Left lobe of liver (tissue), 2 donors: ENCODE measurements at regions not wholly inside any gene's neighbourhood (a gene's known extent, or its start where the extent isn't known, plus 50 kb on each side); places are given as distances from the start of the nearest gene placed in this dataset.

Source experiments
- ATAC-seq: fragments of 200-7000 bp; cut with Tn5 transposase; one replicate; pipeline ENCODE4 v1.9.1; 2020; ENCODE audit warnings: mild to moderate bottlenecking, moderate library complexity
- DNase-seq: peaks from one replicate; pipeline ENCODE4 v3.0.0-alpha.2; 2020; ENCODE audit warnings: low spot score
- donor health status: DM: no; HTN: no; CAD: no; lungs with moderate emphysema.
- donor health status: DM: no; HTN: yes; CAD: no.

DNA sequence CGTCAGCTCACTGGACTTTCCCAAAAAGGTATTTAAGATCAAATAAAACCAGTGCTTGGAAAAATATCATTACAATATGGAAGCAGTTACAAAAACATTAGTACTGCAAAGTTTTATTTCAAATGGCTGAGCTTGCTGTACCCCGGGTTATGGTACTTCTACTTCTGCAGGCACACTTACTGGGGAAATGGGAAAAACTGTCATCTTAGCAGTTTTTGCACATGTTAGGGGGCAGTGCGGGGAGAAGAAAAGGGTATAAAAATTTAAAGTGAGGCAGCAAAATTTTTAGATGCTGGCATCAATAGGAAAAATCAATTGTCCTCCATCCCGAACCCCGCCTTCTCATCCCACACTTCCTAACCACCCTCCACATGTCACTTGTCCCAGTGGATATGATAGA is 133.4 kb downstream of the ATG4C start:
- ATAC-seq (no peak), DNase-seq (no peak)

GRCh38 chr1:62917805-62918204 is 133.9 kb downstream of the ATG4C start:
- DNase-seq: no peak
- no peak for ATAC-seq

GRCh38 chr1:62918700-62919099 is 134.8 kb downstream of the ATG4C start:
- no peak for DNase-seq
- no peak for ATAC-seq

GRCh38 chr1:62922006-62922405 is 138.1 kb downstream of the ATG4C start:
- DNase-seq: no peak

DNA sequence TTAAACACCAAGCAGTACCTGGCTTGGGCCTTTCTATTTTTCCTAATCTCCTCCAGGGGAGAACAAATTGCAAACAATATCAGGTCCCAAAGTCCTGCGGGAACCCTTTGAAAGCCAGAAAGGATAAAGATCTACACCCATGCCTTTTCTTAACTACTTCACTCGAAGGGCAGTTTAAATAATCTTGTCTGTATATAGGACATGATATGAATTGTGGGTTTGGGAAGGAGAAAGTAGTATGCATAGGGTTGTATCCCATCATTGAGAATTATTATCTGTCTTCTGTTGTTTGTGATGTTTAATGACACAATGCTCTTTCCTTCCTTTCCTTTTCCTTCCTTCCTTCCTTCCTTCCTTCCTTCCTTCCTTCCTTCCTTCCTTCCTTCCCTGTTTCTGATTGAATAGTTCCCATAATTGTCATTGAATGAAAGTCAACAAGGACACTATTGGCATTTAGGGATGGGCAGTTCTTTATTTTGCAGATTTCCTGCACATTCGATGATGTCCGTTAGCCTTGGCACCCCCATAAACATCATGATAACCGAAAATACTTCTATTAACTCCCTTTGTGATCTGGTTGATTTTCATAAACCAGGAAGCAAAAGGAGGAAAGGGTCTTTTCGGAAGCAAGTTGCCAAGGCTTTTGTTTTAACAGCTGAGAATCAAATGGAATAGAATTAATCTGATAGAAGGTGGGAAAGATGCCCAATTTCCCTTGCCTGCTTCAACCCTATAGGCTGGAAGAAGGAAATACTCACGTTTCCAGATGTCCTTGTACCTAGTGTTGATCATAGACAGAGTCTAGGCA is 141.3 kb downstream of the ATG4C start:
- no peak for ATAC-seq
- DNase-seq: no peak

More at GRCh38 chr1:62922006-62922405, 138.1 kb downstream of the ATG4C start:
- no peak for ATAC-seq

DNA sequence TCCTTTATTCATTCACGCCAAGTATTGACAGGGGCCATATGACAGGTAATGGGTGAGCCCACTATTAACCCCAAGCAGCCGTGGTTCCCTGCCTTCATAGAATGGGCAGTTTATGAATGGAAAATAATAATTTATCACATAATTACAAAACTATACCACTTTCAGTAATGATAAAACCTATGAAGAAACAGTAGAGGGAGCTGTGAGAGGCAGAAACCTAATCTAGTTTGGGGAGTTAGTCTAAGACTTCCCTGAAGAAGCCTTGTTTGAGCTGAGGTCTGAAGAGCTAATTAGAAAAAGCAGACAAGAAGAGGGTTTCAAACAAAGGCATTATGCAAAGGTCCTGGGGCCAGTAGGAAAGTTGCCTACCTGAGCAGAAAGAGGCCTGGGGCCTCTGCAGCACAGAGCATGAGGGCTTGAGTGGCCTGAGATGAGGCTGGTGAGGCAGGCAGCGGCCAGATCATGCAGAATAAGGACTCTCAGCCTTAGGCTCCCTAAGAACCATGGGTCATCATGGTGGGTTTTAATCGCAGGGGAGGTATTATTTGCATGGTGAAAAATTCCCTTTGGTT is 142.8 kb downstream of the ATG4C start:
- ATAC-seq (no peak), DNase-seq (no peak)

DNA sequence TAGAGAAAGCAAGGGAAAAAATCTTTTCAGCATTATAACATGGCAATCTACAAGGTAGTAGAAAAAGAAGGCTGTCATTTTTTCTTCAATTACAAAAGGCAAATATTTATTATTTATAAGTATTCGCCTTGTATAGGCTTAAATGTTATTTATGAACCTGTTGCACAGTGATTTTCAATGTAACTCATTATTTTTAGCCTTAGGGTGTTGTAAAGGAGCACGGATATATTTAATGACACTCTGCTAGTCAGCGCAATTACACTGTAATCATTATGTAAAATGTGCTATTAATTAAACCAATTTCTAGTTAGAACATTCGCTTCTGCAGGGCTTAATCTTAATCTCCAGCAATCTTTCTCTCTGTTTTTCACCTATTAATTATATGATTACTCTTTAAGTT is 145.0 kb downstream of the ATG4C start:
- DNase-seq (no peak), ATAC-seq (no peak)

DNA sequence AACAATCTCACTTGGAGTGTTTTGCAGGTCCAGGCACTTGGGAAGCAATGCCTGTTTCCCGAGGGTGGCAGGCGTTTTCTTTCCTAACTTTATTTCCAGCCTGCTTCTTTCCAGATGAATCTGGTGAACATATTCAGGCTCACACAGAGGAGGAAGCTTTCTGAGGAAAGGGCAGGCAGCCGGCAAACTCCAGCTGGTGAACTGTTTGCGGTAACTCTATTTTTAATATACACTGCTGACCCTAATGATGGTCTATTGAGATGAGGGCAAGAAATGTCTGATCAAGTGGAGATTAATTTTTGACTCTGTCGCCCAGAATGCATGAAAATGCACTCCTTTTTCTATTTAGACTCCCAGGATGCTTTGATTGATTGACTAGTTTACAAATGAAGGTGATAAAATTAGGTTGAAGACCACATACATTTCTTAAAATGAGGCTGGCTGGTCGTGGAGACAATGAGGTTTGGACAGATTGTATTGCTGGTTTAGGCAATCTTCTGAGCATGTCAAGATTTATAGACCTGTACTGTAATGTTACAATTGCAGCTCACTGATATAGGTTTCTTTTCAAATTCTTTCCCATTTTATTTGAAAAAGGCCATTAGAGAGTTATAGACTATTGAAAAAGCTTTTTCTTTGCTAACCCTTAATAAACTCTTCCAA is 153.8 kb downstream of the ATG4C start:
- no peak for ATAC-seq
- DNase-seq: no peak

DNA sequence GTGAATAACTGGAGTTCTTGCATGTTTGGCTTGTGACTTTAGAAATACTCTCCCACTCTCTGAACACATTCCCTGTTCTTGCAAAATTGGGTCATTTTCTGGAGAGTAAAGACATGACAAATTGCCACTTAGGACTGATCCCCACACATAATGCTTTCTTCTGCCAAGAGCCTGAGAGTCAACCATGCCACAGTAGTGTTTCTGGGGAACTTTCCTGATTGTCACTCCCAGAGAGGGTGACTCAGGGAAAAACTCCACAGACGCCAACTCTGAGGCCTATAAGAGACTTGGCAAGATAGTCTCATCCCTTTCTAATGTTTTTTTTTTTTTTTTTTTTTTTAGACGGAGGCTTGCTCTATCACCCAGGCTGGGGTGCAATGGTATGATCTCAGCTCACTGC is 157.8 kb downstream of the ATG4C start:
- no peak for DNase-seq
- ATAC-seq: no peak

DNA sequence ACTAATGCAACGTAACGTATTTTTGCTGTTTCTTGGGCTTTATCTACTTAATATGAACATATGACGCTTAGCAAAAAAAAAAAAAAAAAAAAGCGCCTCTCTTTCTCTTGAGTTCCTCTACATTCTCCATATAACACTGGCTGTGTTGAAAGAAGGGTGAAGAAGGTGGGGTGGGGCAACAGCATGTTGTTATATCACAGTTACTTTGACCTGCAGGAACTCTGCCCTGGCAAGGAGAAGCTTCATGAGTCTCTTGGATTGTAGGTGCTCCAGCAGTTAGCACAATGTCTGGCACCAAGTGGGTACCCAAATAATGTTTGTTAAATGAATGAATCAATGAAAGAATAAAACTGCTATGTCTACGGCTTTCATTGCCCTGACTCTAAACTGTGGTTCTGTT is 162.6 kb downstream of the ATG4C start:
- DNase-seq: no peak
- ATAC-seq: no peak

GRCh38 chr1:62951428-62951827 is 167.5 kb downstream of the ATG4C start:
- no peak for ATAC-seq
- DNase-seq: no peak

GRCh38 chr1:62952596-62952995 is 168.7 kb downstream of the ATG4C start:
- ATAC-seq (no peak), DNase-seq (no peak)

DNA sequence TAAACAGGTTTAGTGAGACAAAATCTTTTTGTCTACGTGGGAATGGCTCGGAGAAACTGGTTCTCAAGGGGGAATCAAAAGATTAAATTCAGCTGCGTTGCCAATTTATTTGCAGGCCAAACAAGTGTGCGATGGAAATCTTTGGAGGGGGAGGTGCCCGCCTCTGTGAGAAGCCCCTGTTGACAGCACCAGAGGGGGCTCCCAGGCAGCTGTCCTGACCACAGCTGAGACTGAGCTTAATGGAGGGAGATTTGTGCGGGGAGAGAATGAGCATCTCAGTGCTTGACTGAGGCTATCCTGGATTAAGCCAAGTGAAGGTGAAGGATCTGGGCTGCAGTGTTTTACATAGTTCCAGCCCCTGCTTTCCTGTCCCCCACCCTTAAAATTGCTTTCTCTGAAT is 169.7 kb downstream of the ATG4C start:
- ATAC-seq (no peak), DNase-seq (no peak)

DNA sequence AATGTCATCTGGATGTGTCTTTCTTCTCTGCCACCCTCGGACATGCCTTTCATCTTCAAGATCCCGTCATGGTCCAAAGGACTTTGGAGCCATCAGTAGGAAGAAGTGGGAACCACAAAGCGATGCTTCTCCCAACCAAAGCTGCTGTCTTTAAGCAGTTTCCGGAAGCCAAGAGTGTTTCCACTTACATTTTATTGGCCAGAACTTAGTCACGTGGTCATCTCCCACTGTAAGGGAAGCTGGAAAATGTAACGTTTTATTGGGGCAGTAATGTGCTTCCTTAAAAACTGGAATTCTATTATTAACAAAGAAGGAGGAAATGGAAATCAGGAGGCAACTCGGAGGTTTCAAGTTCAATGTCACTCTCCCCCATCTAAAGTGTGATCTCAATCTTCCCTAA is 170.8 kb downstream of the ATG4C start:
- no peak for DNase-seq

GRCh38 chr1:62955666-62956065 is 171.7 kb downstream of the ATG4C start:
- ATAC-seq: no peak
- no peak for DNase-seq

More for the DNA sequence above, 170.8 kb downstream of the ATG4C start:
- no peak for ATAC-seq

DNA sequence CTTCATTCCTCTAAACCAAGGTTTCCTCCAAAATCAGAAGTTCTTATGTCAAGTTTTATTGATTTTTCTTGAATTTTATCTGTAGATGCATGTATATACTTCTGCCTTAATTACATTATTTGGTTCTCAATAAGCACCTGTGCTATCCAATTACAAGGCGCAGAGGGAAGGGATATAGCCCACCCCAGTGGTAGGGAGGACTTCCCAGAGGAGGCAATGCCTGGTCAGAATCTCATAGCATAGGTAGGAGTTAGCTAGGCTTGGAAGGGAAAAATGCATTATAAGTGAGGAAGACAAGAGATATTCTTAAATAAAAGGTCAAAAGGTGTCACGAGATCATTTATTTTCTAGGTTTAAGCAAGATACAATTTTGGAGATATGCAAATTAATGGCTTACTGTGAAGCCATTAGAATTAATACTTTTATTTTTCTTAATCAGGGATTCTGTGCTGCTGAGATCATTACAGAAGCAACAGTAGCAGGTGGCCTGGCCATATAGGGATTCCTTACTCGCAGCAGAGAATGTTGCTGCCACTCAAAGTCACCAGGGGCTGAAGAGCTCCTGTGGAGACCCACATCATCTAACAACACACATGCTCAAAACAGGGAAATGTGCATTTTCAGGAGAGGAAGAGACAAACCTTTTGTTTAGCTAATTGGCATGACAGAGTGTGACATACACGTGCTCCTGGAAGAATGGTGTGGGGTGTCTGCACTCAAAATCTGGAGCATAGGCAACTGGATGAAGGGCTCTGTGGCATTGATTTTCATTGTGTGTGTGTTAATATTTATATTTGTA is 178.3 kb downstream of the ATG4C start:
- no peak for DNase-seq
- ATAC-seq: no peak

GRCh38 chr1:62962901-62963776 is 179.2 kb downstream of the ATG4C start:
- ATAC-seq (peak; percentile 86), DNase-seq (no peak)

- DNase-seq (no peak), ATAC-seq (no peak)
Observed at GRCh38 chr1:62964141-62964540, 180.2 kb downstream of the ATG4C start.

DNA sequence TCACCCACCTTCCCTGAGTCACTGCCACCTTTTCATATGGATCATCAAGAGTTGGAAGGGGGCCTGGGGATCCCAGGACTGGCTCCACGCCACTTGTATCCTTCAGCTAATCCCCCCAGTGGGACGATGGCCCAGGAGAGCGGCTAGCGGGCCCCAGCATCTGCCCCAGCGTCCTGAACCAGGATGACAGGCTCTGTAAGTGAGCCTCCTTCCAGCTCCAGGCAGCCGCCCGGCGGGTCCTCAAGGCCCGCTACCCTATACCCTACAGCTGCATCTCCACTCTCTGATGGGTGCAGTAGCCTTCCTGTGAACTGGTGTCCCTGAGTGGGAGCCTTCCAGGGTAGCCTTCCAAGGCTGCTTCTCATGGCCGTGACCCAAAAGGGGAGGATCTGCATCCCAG is 183.1 kb downstream of the ATG4C start:
- ATAC-seq: no peak

GRCh38 chr1:62977366-62977765 is 193.4 kb downstream of the ATG4C start:
- no peak for ATAC-seq
- no peak for DNase-seq

More for the DNA sequence above, 183.1 kb downstream of the ATG4C start:
- DNase-seq: no peak
